NCI-H82 treated with DMSO at 0.1 percent for 48 hours (cell line): ENCODE measurements at regions not wholly inside any gene's neighbourhood (a gene's known extent, or its start where the extent isn't known, plus 50 kb on each side); places are given as distances from the start of the nearest gene placed in this dataset.

Source experiments
- DNase-seq: peaks from one replicate; lab custom pipeline; 2025; ENCODE audit not compliant: unreplicated experiment; lab: John Stamatoyannopoulos, UW

DNA sequence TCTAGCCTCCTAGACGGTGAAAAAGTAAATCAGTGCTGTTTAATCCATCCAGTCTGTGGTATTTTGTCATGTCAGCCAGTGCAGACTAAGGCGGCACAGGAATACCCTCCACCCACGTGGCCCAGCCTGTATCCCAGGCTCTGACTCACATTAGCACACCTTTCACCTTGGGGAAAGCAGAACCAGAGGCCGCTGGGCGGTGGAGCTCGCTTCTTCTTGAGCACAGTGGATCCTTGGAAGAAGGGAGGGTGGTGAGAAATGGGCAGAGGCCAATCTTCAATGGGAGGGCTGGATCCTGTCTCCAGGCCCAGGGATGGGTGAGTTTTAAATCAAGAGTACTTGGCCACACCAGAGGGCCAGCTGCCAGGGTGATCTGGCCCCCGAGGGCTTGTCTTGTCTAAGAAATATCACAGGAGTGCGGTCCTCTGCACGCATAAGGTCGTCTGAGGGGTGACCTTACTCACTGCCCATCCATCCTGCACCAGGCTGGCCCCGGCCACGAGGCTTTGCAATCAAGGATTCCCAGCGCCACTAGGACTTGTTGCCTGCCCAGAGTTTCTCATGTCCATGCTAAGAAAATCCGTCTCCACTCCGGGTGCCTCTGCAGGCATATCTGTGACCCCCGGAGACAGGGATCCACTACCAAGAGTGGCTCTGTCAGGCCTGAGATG is 658.5 kb downstream of the BRD1 start:
- no peak for DNase-seq

DNA sequence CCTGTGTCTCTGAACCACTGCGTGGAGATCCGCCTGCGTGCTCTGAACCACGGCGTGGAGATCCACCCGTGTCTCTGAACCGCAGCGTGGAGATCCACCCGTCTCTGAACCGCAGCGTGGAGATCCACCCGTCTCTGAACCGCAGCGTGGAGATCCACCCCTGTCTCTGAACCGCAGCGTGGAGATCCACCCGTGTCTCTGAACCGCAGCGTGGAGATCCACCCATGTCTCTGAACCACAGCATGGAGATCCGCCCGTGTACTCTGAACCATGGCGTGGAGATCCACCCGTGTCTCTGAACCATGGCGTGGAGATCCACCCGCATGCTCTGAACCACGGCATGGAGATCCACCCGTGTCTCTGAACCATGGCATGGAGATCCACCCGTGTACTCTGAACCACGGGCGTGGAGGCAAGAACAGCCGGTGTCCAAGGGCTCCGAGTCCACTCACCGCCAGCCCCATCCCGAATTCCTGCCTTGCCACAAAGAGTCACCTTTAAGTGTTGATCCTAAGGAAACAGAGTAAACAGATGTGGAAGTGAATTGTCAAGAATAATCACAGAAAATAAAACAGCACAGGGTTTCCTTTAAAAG is 659.4 kb downstream of the BRD1 start:
- no peak for DNase-seq

DNA sequence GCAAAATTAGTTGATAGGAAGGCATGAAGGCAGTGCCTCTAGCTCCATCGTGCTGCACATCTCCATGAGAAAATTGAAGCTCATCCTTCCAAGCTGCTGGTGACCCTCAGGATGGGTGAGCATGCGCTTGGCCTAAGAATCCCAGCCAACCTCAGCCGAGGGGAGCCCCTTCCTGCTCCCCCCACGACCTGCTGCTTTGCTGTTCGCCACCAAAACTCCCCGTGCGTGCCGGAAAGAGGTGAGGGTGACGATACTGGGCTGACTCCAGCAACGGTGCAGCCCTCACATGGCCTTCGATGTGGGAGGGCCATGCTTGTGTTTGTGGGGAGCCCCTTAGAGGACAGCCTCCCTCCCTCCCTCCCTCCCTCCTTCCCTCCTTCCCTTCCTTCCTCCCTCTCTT is 660.9 kb downstream of the BRD1 start:
- no peak for DNase-seq

DNA sequence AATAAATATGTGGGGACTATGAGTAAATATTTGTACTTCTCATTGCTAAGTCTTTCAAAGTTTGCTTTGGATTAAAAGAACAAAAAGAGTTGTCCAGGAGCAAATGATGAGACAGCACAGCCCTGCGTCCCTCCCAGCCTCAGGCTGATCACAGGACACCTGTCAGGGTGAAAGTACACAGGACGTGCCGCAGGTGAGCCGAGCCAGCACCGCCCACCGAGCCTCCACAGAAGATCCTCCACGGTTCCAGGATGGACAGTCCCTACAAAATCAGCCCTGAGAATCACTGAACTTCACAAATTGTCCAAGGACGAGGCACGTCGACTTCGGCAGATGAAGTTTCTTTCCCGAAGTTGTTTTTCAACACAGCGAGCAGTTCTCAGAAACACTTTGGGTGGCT is 661.5 kb downstream of the BRD1 start:
- DNase-seq = no peak

DNA sequence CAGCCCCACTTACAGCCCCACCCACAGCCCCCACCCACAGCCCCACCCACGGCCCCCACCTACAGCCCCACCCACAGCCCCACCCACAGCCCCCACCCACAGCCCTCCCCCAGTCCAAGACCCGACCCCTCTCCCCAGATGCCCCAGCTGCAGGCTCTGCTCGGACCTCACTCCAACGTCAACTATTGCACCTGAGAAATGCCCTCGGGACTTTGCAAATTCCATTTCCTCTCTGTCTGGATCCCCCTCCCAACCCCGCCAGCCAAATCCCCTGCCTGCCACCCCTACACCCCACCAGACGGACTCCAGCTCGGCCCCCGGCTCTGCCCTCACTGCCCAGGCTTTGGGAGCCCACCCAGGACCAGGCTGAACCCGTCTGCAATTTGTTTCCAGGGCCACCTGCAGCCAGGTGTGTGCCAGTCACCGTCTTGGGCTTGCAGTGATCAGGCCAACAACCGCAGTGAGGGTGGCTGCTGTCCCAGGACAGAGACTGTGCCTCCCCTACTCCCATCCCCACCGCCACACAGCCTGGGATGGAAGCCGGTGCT is 662.8 kb downstream of the BRD1 start:
- DNase-seq = no peak

DNA sequence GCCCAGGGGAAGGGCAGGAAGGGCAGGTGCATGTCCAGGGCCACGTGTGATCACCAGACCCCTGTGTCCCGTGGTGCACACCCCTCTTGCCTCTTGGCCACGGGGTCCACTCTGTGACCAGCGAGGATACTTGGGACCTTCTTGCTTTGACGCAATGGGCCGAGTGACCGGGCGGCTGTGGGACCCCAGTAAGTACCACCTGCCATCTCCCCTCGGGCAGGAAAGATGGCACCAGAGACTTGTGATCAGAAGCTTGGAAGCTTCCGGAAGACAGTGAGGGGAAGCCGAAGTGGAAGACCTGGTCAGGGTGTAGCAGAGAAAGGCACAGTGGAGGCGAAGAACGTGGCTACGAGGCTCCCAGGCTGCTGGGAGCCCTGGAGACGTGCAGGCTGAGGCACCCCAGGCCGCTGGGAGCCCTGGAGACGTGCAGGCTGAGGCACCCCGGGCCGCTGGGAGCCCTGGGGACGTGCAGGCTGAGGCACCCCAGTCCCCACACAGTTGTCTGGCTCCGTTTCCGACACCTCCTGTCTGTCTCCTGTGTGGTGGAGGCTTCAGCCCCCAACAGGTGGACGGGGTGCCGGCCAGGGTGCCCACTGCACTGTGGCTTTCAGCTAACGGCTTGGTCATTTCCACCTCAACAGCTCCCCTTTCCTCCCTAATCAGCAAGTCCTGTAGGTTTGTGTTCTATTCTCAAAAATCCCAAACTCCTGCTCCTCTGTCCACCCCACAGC is 663.5 kb downstream of the BRD1 start:
- no peak for DNase-seq

DNA sequence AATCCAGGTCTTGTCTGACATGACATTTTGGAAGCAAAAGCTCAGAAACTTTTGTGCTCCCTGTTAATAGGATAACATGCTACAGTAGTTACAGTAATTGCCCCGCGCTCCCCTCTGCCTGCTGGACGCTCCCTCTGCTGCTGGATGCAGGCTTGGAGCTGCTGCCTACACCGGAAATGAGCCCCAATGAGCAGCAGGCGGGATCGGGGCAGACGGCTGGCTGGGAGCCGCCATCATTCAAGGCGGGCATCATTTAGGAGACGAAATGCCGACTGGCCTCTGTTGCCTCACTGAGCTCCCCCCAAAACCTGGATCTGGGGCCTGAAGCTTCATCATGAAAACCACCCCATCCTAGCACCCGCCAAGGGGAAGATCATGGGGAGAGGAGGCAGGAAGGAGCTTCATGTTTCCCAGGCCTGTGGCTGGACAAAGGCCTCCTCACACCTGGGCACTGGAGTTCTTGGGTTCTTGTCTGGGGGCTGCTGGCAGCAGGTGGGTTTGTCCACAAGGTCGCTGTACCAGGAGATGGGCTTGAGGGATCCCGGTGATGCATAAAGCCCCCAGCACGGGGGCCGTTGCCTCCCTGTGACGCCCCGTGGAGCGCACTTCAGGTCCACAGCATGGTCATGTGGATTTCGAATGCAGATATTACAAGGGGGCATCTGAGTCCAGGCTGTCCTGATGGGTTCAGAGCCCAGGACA is 664.3 kb downstream of the BRD1 start:
- no peak for DNase-seq

DNA sequence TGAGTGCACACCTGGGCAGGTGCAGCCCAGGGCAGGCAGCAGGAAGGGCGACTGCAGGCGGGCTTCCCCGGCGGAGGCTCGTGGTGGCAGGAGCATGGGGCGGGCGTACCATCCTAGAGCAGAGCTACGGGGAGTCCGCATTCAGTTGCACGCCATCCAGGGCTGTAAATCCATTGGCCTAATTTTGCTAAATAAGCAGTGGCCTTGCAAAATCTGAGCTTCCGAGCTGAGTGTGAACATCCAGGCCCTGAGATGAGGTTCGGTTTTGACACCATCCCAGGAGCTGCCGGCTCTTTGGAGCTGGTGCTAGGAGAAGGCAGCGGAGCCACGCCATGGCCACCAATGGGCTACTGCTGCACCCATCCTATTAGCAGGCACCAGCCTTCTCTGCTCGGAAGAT is 664.8 kb downstream of the BRD1 start:
- no peak for DNase-seq

DNA sequence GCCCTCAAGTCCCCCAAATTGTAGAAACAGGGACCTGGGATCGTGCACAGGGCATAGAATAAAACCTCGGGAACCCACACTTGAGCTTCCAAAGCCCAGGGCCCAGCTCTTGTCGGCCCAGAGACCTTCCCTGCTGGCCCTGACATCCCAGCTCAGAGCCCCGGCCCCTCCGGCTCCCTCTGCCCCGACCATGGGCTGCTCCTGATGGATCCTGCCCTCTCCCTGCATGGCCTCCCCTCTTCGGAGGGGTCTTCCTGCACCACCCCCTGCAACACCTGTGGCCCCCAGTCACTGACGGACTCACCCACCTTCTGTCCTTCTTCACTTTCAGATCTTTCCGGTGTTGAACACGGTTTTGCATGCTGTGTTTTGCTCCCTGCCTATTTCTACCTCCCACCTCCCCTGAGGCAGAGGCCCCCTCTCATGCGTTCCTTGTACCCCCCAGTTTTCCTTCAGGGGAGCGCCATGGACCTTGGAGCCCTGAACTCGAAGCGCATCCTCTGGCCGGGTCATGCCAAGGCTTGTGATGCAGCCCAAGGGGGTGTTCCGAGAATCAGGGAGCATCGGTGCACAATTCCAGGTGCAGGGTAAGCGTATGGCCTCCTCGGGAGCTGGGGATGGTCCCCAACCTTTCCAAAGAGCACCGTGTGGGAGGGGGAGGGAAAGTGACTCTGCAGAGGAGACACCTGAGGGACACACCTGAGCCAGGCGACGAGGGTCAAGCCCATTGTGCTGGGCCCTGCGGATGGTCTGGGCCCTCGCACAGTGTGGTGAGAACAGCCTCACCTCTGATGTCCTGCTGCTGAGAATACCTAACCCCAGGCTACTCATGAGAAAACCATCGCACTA is 666.4 kb downstream of the BRD1 start:
- DNase-seq = no peak

DNA sequence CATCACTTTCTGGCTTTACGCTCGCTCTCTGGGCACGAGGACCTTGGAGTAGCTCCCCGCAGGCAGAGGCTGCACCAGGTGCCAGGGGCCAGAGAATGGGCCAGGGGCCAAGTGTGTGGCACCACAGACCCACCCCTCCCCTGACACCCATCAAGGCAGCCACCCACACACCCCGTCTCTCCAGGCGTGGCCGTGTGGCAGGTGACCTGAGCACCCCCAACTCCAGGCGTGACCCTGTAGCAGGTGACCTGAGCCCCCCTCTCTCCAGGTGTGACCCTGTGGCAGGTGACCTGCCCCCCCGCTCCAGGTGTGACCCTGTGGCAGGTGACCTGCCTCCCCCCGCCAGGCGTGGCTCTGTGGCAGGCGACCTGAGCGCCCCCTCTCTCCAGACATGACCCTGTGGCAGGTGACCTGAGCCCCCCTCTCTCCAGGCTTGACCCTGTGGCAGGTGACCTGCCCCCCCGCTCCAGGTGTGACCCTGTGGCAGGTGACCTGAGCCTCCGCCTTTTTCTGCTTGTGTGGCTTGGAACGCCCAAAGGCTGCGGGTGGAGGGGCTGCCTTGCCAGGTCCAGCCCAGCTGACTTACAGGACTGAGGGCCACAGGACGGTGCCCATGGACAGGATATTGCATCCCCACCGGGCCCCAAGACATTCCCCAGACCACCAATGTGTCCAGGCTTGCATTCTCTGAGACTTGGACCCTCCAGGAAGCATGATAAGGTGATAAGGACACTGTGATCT is 667.2 kb downstream of the BRD1 start:
- DNase-seq = no peak

DNA sequence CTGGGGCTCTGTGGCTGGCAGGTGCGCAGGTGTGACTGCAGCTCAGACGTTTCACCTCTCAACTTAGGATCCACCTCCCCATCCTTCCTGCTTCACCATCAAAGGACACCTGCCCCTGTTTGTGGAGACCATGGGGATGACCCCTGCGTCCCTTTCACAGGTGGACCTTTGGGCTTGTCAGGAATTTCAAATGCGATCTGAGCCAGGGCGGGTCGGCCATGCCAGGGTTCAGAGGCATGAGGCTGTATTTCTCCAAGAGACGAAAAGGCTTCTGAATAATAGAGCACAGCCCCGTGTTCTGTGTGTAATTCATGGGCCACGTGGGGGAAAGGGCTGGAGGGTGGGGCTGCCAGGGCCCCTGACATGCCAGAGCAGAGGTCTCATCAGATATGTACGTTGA is 668.0 kb downstream of the BRD1 start:
- no peak for DNase-seq

DNA sequence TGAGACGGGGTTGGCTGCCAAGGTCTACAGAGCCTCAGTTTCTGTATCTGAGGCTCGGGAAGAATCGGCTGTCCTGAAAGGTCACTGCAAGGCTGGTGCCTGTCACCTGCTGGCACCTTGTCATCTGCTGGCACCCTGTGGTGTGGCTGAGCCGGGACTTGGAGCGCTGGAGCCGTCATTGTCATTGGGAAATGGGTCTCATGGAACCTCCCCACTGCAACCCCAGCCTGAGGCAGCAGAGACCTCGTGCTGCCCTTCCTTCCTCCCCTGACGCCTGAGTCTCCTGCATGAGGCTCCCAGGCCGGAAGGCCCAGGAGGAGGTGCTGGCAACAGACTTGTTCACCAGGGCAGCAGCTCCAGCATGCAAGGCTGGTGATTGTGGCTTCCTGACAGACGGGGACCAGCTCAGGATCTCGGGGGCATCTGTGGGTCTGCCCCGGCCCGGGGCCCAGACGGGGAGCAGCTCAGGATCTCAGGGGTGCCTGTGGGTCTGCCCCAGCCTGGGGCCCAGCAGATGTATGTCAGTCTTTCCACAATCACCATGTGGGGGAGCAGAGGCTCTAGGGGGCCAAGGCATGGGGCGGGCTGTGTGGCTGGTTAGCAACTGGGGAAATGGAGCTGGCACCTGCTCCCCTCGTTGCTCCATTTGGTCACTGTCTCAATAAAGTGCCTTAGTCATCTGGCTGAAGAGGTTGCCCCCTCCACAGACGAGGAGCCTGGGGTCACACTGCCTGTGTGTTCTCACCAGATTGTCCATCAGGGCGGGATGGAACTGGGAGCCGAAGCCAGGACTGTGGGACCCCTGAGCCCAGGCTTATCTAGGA is 668.7 kb downstream of the BRD1 start:
- no peak for DNase-seq

DNA sequence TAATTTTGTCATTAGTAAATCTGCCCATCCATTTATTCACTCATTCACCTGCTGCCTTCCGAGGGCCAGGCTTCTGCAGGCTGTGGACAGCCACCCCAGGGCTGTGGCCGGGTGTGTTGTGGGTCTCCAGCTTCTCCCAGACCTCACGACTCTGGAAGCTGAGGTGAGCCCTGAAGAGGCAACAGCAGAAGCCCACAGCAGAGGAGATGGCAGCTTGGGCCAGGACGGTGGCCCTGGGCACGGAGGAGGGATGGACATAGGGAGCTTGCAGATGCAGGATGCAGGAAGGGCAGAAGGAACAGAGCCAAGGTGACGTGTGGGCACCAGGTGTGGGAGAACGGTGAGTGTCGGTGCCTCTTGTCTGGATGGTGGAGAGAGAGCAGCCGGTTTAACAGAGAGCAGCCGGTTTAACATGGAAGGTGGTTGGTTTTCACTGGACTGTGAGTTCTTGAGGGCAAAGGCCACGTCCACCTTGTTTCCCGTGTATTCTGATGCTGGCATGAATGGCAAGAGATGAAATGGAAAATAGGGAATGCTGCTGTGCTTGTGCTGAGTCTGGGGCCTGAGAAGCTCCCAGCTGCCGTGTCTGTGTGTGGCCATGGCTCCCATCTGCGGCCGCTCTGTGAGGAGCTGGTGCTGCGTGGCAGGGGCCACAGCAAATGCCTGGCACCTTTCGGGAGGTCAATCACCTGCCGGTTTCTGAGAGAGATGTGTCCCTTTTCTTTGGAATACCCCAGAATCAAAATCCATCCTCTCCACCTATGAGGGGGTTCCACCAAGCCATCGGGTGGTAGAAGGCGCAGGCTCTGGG is 669.9 kb downstream of the BRD1 start:
- DNase-seq = no peak

DNA sequence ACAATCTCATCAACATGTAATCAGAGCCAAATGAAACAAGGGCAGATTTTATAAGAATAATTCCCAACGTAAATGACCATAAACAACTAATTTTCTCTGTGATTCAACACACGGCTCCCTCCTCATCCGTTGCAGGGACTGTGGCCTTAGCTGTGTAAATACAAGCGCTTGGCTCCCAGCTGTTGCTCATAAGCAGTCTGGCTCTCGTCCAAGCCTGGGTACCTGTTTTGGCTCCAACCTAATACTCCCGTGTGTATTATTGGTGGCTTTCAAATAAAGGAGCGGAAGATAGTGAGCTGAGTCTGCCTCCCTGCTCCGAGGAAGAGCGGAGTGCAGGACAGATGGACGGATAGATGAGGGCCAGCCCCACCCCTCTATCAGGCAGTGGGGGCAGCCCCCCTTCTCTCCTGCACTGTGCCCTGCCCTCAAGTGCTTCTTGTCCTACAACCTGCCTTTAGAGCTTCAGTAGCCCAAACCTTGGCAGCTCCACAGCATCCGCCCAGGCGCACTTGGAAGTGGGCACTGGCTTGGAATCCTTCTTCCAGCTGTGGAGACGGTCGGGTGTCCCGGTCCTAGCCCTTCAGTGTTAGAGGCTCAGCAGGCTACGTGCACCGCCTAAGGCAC is 670.9 kb downstream of the BRD1 start:
- no peak for DNase-seq

DNA sequence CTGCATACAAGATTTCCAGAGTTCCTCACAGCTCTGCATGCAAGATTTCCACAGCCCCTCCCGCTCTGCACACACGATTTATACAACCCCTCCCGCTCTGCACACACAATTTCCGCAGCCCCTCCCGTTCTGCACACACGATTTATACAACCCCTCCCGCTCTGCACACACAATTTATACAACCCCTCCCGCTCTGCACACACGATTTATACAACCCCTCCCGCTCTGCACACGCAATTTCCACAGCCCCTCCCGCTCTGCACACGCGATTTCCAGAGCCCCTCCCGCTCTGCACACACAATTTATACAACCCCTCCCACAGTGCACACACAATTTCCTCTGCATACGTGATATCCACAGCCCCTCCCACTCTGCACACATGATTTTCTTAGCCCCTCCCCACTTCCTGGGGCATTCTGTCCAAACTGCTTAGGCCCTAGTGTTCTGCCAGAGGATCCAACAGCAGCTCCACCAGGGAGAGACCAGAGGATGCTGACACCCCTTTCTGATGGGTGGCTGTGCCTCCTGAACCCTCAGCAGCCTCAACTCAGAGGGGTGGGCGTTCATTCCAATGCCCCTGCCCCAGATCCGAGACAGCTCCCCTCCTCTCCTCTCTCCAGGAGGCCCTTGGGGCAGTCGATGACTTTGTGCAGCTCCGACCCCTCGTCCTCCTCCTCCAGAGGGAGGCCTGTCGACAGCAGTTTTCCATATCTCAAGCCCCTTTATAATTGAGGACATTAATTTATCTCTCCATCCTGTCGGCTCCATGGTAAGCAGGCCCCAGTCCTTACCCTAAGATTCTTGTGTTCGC is 671.7 kb downstream of the BRD1 start:
- DNase-seq = no peak

DNA sequence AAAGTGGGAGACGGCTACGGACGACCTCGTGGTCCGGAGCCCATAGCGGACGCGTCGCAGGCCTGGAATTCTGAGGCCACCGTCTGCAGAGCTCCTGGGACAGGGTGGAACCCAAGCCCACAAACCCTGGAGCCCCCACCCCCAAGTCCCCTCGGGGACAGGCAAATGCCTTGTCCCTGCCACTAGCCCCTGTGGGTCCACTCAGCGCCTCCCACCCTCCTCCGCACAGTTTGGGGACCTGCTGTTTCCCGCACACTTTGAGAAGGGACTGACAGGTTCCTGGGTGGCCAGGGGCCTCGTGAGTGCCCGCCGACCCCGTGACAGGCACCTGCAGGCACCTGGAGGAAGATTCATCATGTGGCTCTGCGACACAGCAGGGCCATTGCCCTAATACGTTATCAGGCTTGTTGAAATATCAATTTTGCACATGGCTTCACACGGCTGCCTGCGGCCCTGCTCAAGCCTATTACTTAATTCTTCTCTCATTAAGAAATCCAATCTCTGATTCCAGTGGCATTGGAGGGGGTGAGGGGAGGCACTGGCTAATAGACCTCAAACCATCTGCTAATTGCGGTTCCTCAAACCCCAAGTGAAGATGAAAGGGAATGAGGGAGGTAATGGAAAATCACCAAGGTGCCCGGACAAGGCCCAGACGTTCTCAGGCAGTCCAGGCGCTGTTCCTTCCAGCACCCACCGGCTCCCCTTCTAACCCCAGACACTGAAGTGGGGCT is 672.5 kb downstream of the BRD1 start:
- no peak for DNase-seq
